Vagina (tissue), 2 donors: ENCODE measurements at regions not wholly inside any gene's neighbourhood (a gene's known extent, or its start where the extent isn't known, plus 50 kb on each side); places are given as distances from the start of the nearest gene placed in this dataset.
"Not testable (repeated sequence)": the region's sequence is repeated elsewhere in the genome, so short reads cannot be mapped to it uniquely, and the experiment has no call there.

Experiments used
- DNase-seq, 2 donors: peaks; one replicate each; pipeline ENCODE4 v3.0.0-alpha.2; 2017; ENCODE audit errors: extremely low spot score in 2 of 2
- H3K27ac ChIP-seq: fragments of 200-600 bp; sonication (generic); one replicate; pipeline ENCODE4 v1.5.1; 2019
- H3K27me3 ChIP-seq: fragments of 200-600 bp; sonication (generic); one replicate; pipeline ENCODE4 v1.5.1; 2019
- H3K36me3 ChIP-seq, 2 donors: fragments of 200-600 bp; sonication (generic); one replicate each; pipeline ENCODE4 v1.5.1; 2017 to 2019
- H3K4me1 ChIP-seq: fragments of 200-600 bp; sonication (generic); one replicate; pipeline ENCODE4 v1.5.1; 2019
- H3K4me3 ChIP-seq, 2 donors: fragments of 200-600 bp; sonication (generic); 1 replicate in 1 of 2; 2 replicates in 1 of 2; pipeline ENCODE4 v1.5.1; 2016 to 2019
- H3K9me3 ChIP-seq: fragments of 200-600 bp; sonication (generic); one replicate; pipeline ENCODE4 v1.5.1; 2019
- CTCF ChIP-seq, 3 experiments: fragments of 450-650 bp in 2 of 3; fragments of 200-600 bp in 1 of 3; sonication (generic) in 1 of 3; IDR thresholded peaks; one replicate each; pipeline ENCODE4 v1.5.1; 2017 to 2019; ENCODE audit warnings: antibody characterized with exemption in 3 of 3, mild to moderate bottlenecking in 2 of 3, moderate library complexity in 2 of 3
- POLR2A ChIP-seq, 2 donors: fragments of 450-650 bp; IDR thresholded peaks; one replicate each; pipeline ENCODE4 v1.6.1; 2017; ENCODE audit warnings: antibody characterized with exemption in 2 of 2, mild to moderate bottlenecking in 2 of 2, moderate library complexity in 2 of 2
- POLR2AphosphoS5 ChIP-seq, 2 donors: sonication (generic); formaldehyde crosslinking; IDR thresholded peaks; one replicate each; pipeline ENCODE4 v1.9.0; 2017; ENCODE audit warnings: antibody characterized with exemption in 2 of 2, mild to moderate bottlenecking in 2 of 2, low read depth in 1 of 2; ENCODE audit not compliant: insufficient read depth in 1 of 2
- intact Hi-C: fragments of 100-400 bp; cut with DNase I; formaldehyde crosslinking; loops from one replicate; pipeline ENCODE4 v1.15.1; 2023

GRCh38 chr10:100650693-100651092 is 94.7 kb upstream of the PAX2 start:
- peaks cover 21% of the 10 kb centered on the region for H3K4me1 ChIP-seq
- no peak for DNase-seq
- no peaks in the 10 kb centered on the region for H3K36me3 ChIP-seq
- no peaks in the 10 kb centered on the region for H3K9me3 ChIP-seq
- H3K27ac ChIP-seq = no peak overlapping the region
- TF ChIP-seq POLR2A (IDR thresholded peaks at IDR 0.05) (no peak), POLR2AphosphoS5 (IDR thresholded peaks at IDR 0.05; ENCODE audit: insufficient read depth in 1 of 2, low read depth in 1 of 2) (no peak), CTCF (IDR thresholded peaks at IDR 0.05) (no peak)
- H3K4me3 ChIP-seq = no peak overlapping the region
- H3K27me3 ChIP-seq = peaks cover 11% of the 10 kb centered on the region
- intact Hi-C loops = no loop called here

GRCh38 chr10:100651099-100651498 is 94.3 kb upstream of the PAX2 start:
- DNase-seq, H3K9me3 ChIP-seq, H3K27ac ChIP-seq, H3K4me3 ChIP-seq, H3K36me3 ChIP-seq, intact Hi-C loops: not testable (repeated sequence)
- Histone ChIP-seq H3K4me1 (peaks cover 25% of the 10 kb centered on the region), H3K27me3 (peaks cover 13% of the 10 kb centered on the region)

- intact Hi-C loops = no loop called here
Measured at GRCh38 chr10:100651916-100652315, 93.5 kb upstream of the PAX2 start.

GRCh38 chr10:100652406-100653135 is 92.8 kb upstream of the PAX2 start:
- no peak for TF ChIP-seq POLR2AphosphoS5 (IDR thresholded peaks at IDR 0.05; ENCODE audit: insufficient read depth in 1 of 2, low read depth in 1 of 2)
- no peak for TF ChIP-seq POLR2A (IDR thresholded peaks at IDR 0.05)
- TF ChIP-seq CTCF (IDR thresholded peaks at IDR 0.05) = no peak
- no peaks in the 10 kb centered on the region for H3K36me3 ChIP-seq
- H3K9me3 ChIP-seq = no peaks in the 10 kb centered on the region
- H3K27ac ChIP-seq = no peak overlapping the region
- intact Hi-C loops = no loop called here
- H3K4me3 ChIP-seq = no peak overlapping the region
- DNase-seq = no peak
- peaks cover 27% of the 10 kb centered on the region for H3K4me1 ChIP-seq
- H3K27me3 ChIP-seq = peaks cover 20% of the 10 kb centered on the region

More at GRCh38 chr10:100651916-100652315, 93.5 kb upstream of the PAX2 start:
- peaks cover 18% of the 10 kb centered on the region for H3K27me3 ChIP-seq
- H3K4me1 ChIP-seq = peaks cover 27% of the 10 kb centered on the region
- H3K4me3 ChIP-seq = no peak overlapping the region
- H3K27ac ChIP-seq = no peak overlapping the region
- no peaks in the 10 kb centered on the region for H3K36me3 ChIP-seq
- no peaks in the 10 kb centered on the region for H3K9me3 ChIP-seq
- no peak for DNase-seq
- TF ChIP-seq POLR2AphosphoS5 (IDR thresholded peaks at IDR 0.05; ENCODE audit: insufficient read depth in 1 of 2, low read depth in 1 of 2) (no peak), POLR2A (IDR thresholded peaks at IDR 0.05) (no peak), CTCF (IDR thresholded peaks at IDR 0.05) (no peak)

GRCh38 chr10:100653238-100653956 is 92.0 kb upstream of the PAX2 start:
- Histone ChIP-seq H3K4me1 (peaks cover 27% of the 10 kb centered on the region), H3K9me3 (no peaks in the 10 kb centered on the region), H3K36me3 (no peaks in the 10 kb centered on the region), H3K4me3 (peak overlapping the region in 1 of 2 donors; percentile 37), H3K27me3 (peaks cover 20% of the 10 kb centered on the region), H3K27ac (no peak overlapping the region)
- TF ChIP-seq POLR2AphosphoS5 (IDR thresholded peaks at IDR 0.05; ENCODE audit: insufficient read depth in 1 of 2, low read depth in 1 of 2) (no peak), CTCF (IDR thresholded peaks at IDR 0.05) (no peak), POLR2A (IDR thresholded peaks at IDR 0.05) (no peak)
- intact Hi-C loops = no loop called here
- DNase-seq = no peak
